HepG2 (cell line): ENCODE measurements at regions not wholly inside any gene's neighbourhood (a gene's known extent, or its start where the extent isn't known, plus 50 kb on each side); places are given as distances from the start of the nearest gene placed in this dataset.

Experiments
- ATAC-seq: fragments of 200-7000 bp; cut with Tn5 transposase; 3 replicates; pipeline ENCODE4 v1.9.1; 2020; ENCODE audit warnings: mild to moderate bottlenecking, moderate library complexity
- BruUV-seq: library from RNA; stranded (reverse); fragments of 400-500 nt; replicated peaks from 2 replicates; lab custom pipeline; 2021; lab: Mats Ljungman, UMichigan
- CTCF ChIA-PET: fragments of 300-600 bp; formaldehyde crosslinking; extraction: SDS; loops from one replicate; lab custom pipeline; 2021; ENCODE audit warnings: low total read pairs, inconsistent platforms, low intra/inter-chr PET ratio; lab: Yijun Ruan, JAX
- POLR2A ChIA-PET: fragments of 350-600 bp; sonication (Branson Sonifier 250); formaldehyde crosslinking; loops from one replicate; lab custom pipeline; 2020; ENCODE audit warnings: antibody characterized with exemption, inconsistent platforms; lab: Yijun Ruan, JAX
- DNase-seq: peaks from one replicate; pipeline ENCODE4 v3.0.0-alpha.2; 2015; ENCODE audit warnings: low spot score
- FAIRE-seq: peaks from 3 replicates; lab custom pipeline; 2011; peaks lifted over from hg19 to GRCh38; lab: Jason Lieb, UNC
- H2AFZ ChIP-seq: one replicate; pipeline ENCODE4 v1.6.1; 2011; ENCODE audit warnings: low read length, inconsistent platforms
- H3K27ac ChIP-seq: fragments of 300-600 bp; 3 replicates; pipeline ENCODE4 v1.8.0; 2011; ENCODE audit warnings: mixed run types, mild to moderate bottlenecking, mixed read lengths, low read length, inconsistent platforms; ENCODE audit not compliant: insufficient read depth; ENCODE audit errors: extremely low read length
- H3K27me3 ChIP-seq, 2 experiments: fragments of 200-600 bp in 1 of 2; 2 replicates in 1 of 2; 3 replicates in 1 of 2; pipeline versions ENCODE4 v1.6.0 to v1.8.0; 2011; ENCODE audit warnings: low read length in 2 of 2, mild to moderate bottlenecking in 2 of 2, moderate library complexity in 2 of 2, inconsistent platforms in 1 of 2; ENCODE audit not compliant: insufficient read depth in 2 of 2, control insufficient read depth in 1 of 2
- H3K36me3 ChIP-seq, 2 experiments: fragments of 200-600 bp in 1 of 2; replicated peaks in 1 of 2; 2 replicates in 1 of 2; 3 replicates in 1 of 2; pipeline versions ENCODE4 v1.5.1 to v1.8.0; 2011; ENCODE audit warnings: low read length in 2 of 2, inconsistent platforms in 1 of 2; ENCODE audit not compliant: insufficient read depth in 2 of 2, control insufficient read depth in 1 of 2
- H3K4me1 ChIP-seq: 2 replicates; pipeline ENCODE4 v1.5.1; 2012; ENCODE audit warnings: low read length, inconsistent platforms; ENCODE audit not compliant: insufficient read depth
- H3K4me2 ChIP-seq: 2 replicates; pipeline ENCODE4 v1.6.0; 2011; ENCODE audit warnings: low read depth, low read length, inconsistent platforms
- H3K4me3 ChIP-seq, 3 experiments: fragments of 200-600 bp in 1 of 3; sonication (generic), shearing (Covaris generic) in 1 of 3; replicated peaks in 1 of 3; 2 replicates each; pipeline ENCODE4 v1.5.1; 2011 to 2016; ENCODE audit warnings: low read length in 3 of 3, inconsistent platforms in 2 of 3, low read depth in 2 of 3, mild to moderate bottlenecking in 2 of 3, control low read depth in 1 of 3, mixed read lengths in 1 of 3; ENCODE audit not compliant: insufficient read depth in 1 of 3
- H3K79me2 ChIP-seq: one replicate; pipeline ENCODE4 v1.6.1; 2011; ENCODE audit warnings: low read length, inconsistent platforms; ENCODE audit not compliant: insufficient read depth
- H3K9ac ChIP-seq: 2 replicates; pipeline ENCODE4 v1.6.0; 2011; ENCODE audit warnings: mild to moderate bottlenecking, low read depth, low read length, inconsistent platforms; ENCODE audit not compliant: insufficient read depth
- H3K9me3 ChIP-seq: 2 replicates; pipeline ENCODE4 v1.5.1; 2012; ENCODE audit warnings: mild to moderate bottlenecking, low read length
- H4K20me1 ChIP-seq: 2 replicates; pipeline ENCODE4 v1.6.0; 2011; ENCODE audit warnings: inconsistent platforms, mild to moderate bottlenecking, low read length, moderate library complexity; ENCODE audit not compliant: insufficient read depth
- CBX5 ChIP-seq: sonication (generic); formaldehyde crosslinking; IDR thresholded peaks from 2 replicates; pipeline ENCODE4 v1.4.0; 2020; ENCODE audit warnings: missing genetic modification reagents, borderline replicate concordance
- ELF3 ChIP-seq: IDR thresholded peaks from 2 replicates; pipeline ENCODE4 v1.6.1; 2016; ENCODE audit warnings: missing genetic modification reagents, missing compliant biosample characterization
- GTF2F1 ChIP-seq: fragments of 150-350 bp; IDR thresholded peaks from 2 replicates; pipeline ENCODE4 v1.6.1; 2014; ENCODE audit warnings: low read length
- HES4 ChIP-seq: sonication (generic); formaldehyde crosslinking; IDR thresholded peaks from 2 replicates; pipeline ENCODE4 v1.9.0; 2021; ENCODE audit warnings: mild to moderate bottlenecking, missing genetic modification reagents, borderline replicate concordance
- HHEX ChIP-seq: IDR thresholded peaks from 2 replicates; pipeline ENCODE4 v1.6.1; 2016; ENCODE audit warnings: control low read depth
- KLF16 ChIP-seq, 2 experiments: sonication (generic) in 1 of 2; formaldehyde crosslinking in 1 of 2; IDR thresholded peaks; 2 replicates each; pipeline versions ENCODE4 v1.6.1 to v1.8.0; 2016 to 2023; ENCODE audit warnings: missing genetic modification reagents in 2 of 2, missing compliant biosample characterization in 1 of 2
- MIER3 ChIP-seq: IDR thresholded peaks from 2 replicates; pipeline ENCODE4 v1.6.1; 2016; ENCODE audit warnings: missing compliant biosample characterization, borderline replicate concordance
- RBM22 ChIP-seq: fragments of 200-400 bp; formaldehyde crosslinking; optimal IDR thresholded peaks from 2 replicates; pipeline ENCODE3; 2017; ENCODE audit warnings: mild to moderate bottlenecking, low read length, moderate library complexity
- RORA ChIP-seq: sonication (generic); formaldehyde crosslinking; IDR thresholded peaks from 2 replicates; pipeline ENCODE4 v1.5.0; 2020; ENCODE audit warnings: mild to moderate bottlenecking, missing genetic modification reagents, moderate library complexity
- SALL2 ChIP-seq: sonication (generic); formaldehyde crosslinking; IDR thresholded peaks from 2 replicates; pipeline ENCODE4 v1.8.1; 2023; ENCODE audit warnings: mild to moderate bottlenecking, missing genetic modification reagents, inconsistent platforms
- SSRP1 ChIP-seq: IDR thresholded peaks from 2 replicates; pipeline ENCODE4 v1.6.1; 2016; ENCODE audit warnings: control low read depth
- TEAD3 ChIP-seq: optimal IDR thresholded peaks from 2 replicates; pipeline ENCODE3; 2016; ENCODE audit warnings: borderline replicate concordance
- ZNF136 ChIP-seq: sonication (generic); formaldehyde crosslinking; IDR thresholded peaks from 2 replicates; pipeline ENCODE4 v1.8.1; 2022; ENCODE audit warnings: low read depth, mild to moderate bottlenecking, moderate library complexity, missing genetic modification reagents
- ZNF333 ChIP-seq: sonication (generic); formaldehyde crosslinking; IDR thresholded peaks from 2 replicates; pipeline ENCODE4 v1.4.0; 2020; ENCODE audit warnings: mild to moderate bottlenecking, missing genetic modification reagents, borderline replicate concordance
- ZNF407 ChIP-seq: sonication (generic); formaldehyde crosslinking; IDR thresholded peaks from one replicate; pipeline ENCODE4 v1.5.1; 2020; ENCODE audit warnings: mild to moderate bottlenecking, missing genetic modification reagents; ENCODE audit errors: not compliant biosample characterization
- ZNF547 ChIP-seq: sonication (generic); formaldehyde crosslinking; IDR thresholded peaks from 2 replicates; pipeline ENCODE4 v1.5.1; 2020; ENCODE audit warnings: mild to moderate bottlenecking, missing genetic modification reagents
- ZNF580 ChIP-seq: IDR thresholded peaks from 2 replicates; pipeline ENCODE4 v1.6.1; 2016; ENCODE audit warnings: low read depth, borderline replicate concordance
- ZSCAN25 ChIP-seq: sonication (generic); formaldehyde crosslinking; IDR thresholded peaks from 2 replicates; pipeline ENCODE4 v1.8.0; 2022; ENCODE audit warnings: mild to moderate bottlenecking, missing genetic modification reagents
- WGBS: methylation state at CpG from one replicate; pipeline ENCODE4 v1.1.6; 2017; ENCODE audit warnings: low lambda C conversion rate; 5-methylcytosine and 5-hydroxymethylcytosine counted together
- in situ Hi-C: cut with HindIII; loops from 2 replicates; pipeline ENCODE4 v1.10.0; 2017; ENCODE audit warnings: low pct_unique_long_range_greater_than_20kb; ENCODE audit not compliant: extremely low pct_ligation_motif_present
- intact Hi-C: fragments of 100-400 bp; cut with micrococcal nuclease; formaldehyde crosslinking; loops from one replicate; pipeline ENCODE4 v1.10.0; 2022; ENCODE audit not compliant: unreplicated experiment

- H3K4me1 ChIP-seq = no peaks in the 10 kb centered on the region
- H2AFZ ChIP-seq = no peak overlapping the region
- H3K27me3 ChIP-seq = 0 out of 5 replicates have a peak, but pooled peaks cover 0 to 3% of the 10 kb centered on the region in 2 experiments
- ChIA-PET CTCF (no interaction called here), POLR2A (no interaction called here)
- WGBS = 63% methylated on average over 2 of the region's 3 CpGs
- ATAC-seq (peak; percentile 58), FAIRE-seq (no peak)
- intact Hi-C loops = no loop called here
- H4K20me1 ChIP-seq = no peaks in the 10 kb centered on the region
- H3K4me2 ChIP-seq = no peak overlapping the region
- no TSS peak for BruUV-seq
- TF ChIP-seq SALL2 (CRISPR knock-in tag) = no peak
- no peak for TF ChIP-seq MIER3 (CRISPR knock-in tag)
- TF ChIP-seq KLF16 (CRISPR knock-in tag; IDR thresholded peaks at IDR 0.05) = no peak
- no peak for TF ChIP-seq RBM22
- TF ChIP-seq CBX5 (CRISPR knock-in tag) = no peak
- TF ChIP-seq ZNF580 (CRISPR knock-in tag) = no peak
- TF ChIP-seq ZNF407 (CRISPR knock-in tag) = no peak
- no peak for TF ChIP-seq ZNF136 (CRISPR knock-in tag)
- TF ChIP-seq ZNF333 (CRISPR knock-in tag) = no peak
- TF ChIP-seq GTF2F1 = no peak
- TF ChIP-seq ZNF547 (CRISPR knock-in tag) = no peak
- no peak for TF ChIP-seq ZSCAN25 (CRISPR knock-in tag)
- TF ChIP-seq SSRP1 = no peak
- no peak for TF ChIP-seq HES4 (CRISPR knock-in tag)
- TF ChIP-seq RORA (CRISPR knock-in tag) = no peak
- no peak for TF ChIP-seq HHEX (CRISPR knock-in tag)
- TF ChIP-seq TEAD3 (CRISPR knock-in tag) = no peak
- TF ChIP-seq ELF3 (CRISPR knock-in tag) = no peak
- TF ChIP-seq, all 625 proteins: peak for 0
- Histone ChIP-seq H3K79me2 (no peaks in the 10 kb centered on the region), H3K9me3 (no peaks in the 10 kb centered on the region), H3K36me3 (no peaks in the 10 kb centered on the region), H3K4me3 (no peak overlapping the region), H3K9ac (no peak overlapping the region), H3K27ac (no peak overlapping the region)
- in situ Hi-C loops = no loop called here
- no peak for DNase-seq
Observed at GRCh38 chr7:29629507-29629906, 65.9 kb downstream of the PRR15 start.
